MM.1S (cell line): ENCODE measurements at regions not wholly inside any gene's neighbourhood (a gene's known extent, or its start where the extent isn't known, plus 50 kb on each side); places are given as distances from the start of the nearest gene placed in this dataset.

Experiments
- EZH2 ChIP-seq: fragments of 300-600 bp; sonication (generic); optimal IDR thresholded peaks from 2 replicates; pipeline ENCODE3; 2017; ENCODE audit warnings: low read depth, mild to moderate bottlenecking, antibody characterized with exemption, low read length, mixed read lengths
- TF ChIP-seq, protein P1 (sequence below): fragments of 300-600 bp; sonication (generic); IDR thresholded peaks from 2 replicates; pipeline ENCODE4 v1.5.1; 2016; ENCODE audit warnings: antibody characterized with exemption, low read length, mixed read lengths

DNA sequence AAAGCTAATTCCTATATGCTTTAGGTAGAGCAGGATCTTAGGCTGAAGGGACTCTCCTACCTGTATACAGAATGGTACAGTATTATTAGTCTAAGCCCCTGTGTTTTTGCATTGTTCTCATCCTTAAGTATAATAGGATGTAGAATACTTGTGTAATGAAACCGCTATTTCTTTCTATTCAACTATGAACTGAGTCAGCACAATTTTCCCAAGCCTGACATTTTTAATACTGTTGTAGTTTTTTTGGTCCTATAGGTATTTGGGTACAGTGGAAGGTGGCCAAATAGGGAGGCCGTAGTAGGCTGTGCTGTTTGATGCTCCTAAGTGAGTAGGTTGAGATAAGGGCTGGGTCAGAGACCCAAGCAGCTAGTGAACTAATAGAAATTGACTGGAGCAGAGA lies 205.1 kb downstream of the MACC1 start:
- TF ChIP-seq, protein P1, sequence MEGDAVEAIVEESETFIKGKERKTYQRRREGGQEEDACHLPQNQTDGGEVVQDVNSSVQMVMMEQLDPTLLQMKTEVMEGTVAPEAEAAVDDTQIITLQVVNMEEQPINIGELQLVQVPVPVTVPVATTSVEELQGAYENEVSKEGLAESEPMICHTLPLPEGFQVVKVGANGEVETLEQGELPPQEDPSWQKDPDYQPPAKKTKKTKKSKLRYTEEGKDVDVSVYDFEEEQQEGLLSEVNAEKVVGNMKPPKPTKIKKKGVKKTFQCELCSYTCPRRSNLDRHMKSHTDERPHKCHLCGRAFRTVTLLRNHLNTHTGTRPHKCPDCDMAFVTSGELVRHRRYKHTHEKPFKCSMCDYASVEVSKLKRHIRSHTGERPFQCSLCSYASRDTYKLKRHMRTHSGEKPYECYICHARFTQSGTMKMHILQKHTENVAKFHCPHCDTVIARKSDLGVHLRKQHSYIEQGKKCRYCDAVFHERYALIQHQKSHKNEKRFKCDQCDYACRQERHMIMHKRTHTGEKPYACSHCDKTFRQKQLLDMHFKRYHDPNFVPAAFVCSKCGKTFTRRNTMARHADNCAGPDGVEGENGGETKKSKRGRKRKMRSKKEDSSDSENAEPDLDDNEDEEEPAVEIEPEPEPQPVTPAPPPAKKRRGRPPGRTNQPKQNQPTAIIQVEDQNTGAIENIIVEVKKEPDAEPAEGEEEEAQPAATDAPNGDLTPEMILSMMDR = no peak
- no peak for TF ChIP-seq EZH2
